Kidney (tissue), 13 donors: ENCODE measurements at regions not wholly inside any gene's neighbourhood (a gene's known extent, or its start where the extent isn't known, plus 50 kb on each side); places are given as distances from the start of the nearest gene placed in this dataset.

ENCODE experiments used
- DNase-seq, 5 donors: peaks; one replicate each; pipeline ENCODE4 v3.0.0-alpha.2; 2013 to 2020
- FAIRE-seq: peaks from 2 replicates; lab custom pipeline; 2012; peaks lifted over from hg19 to GRCh38; lab: Jason Lieb, UNC
- H3K27ac ChIP-seq, 2 donors: one replicate each; pipeline ENCODE4 v1.7.0; 2013; ENCODE audit warnings: low read depth in 2 of 2, low read length in 2 of 2, inconsistent platforms in 1 of 2
- H3K27me3 ChIP-seq: one replicate; pipeline ENCODE4 v1.7.1; 2013; ENCODE audit warnings: low read length, inconsistent platforms; ENCODE audit not compliant: control insufficient read depth, insufficient read depth
- H3K36me3 ChIP-seq, 3 donors: one replicate each; pipeline versions ENCODE4 v1.7.0 to v1.7.1; 2013; ENCODE audit warnings: low read length in 3 of 3, control low read depth in 1 of 3, inconsistent platforms in 1 of 3; ENCODE audit not compliant: insufficient read depth in 3 of 3, control insufficient read depth in 2 of 3
- H3K4me1 ChIP-seq, 3 donors: one replicate each; pipeline versions ENCODE4 v1.7.0 to v1.7.1; 2013; ENCODE audit warnings: low read length in 3 of 3, inconsistent platforms in 1 of 3, low read depth in 1 of 3; ENCODE audit not compliant: control insufficient read depth in 2 of 3, insufficient read depth in 2 of 3
- H3K4me3 ChIP-seq, 3 donors: one replicate each; pipeline versions ENCODE4 v1.7.0 to v1.8.1; 2013; ENCODE audit warnings: low read length in 3 of 3, control low read depth in 1 of 3, inconsistent platforms in 1 of 3
- H3K9ac ChIP-seq, 3 donors: one replicate each; pipeline versions ENCODE4 v1.7.0 to v1.7.1; 2013; ENCODE audit warnings: low read length in 3 of 3, control low read depth in 1 of 3, inconsistent platforms in 1 of 3
- H3K9me3 ChIP-seq, 3 donors: one replicate each; pipeline versions ENCODE4 v1.7.0 to v1.7.1; 2013; ENCODE audit warnings: low read length in 3 of 3, control low read depth in 1 of 3, inconsistent platforms in 1 of 3; ENCODE audit not compliant: control insufficient read depth in 2 of 3, insufficient read depth in 1 of 3
- CTCF ChIP-seq: IDR thresholded peaks from 3 replicates; pipeline ENCODE4 v1.5.1; 2012; ENCODE audit warnings: mild to moderate bottlenecking, moderate library complexity, borderline replicate concordance; ENCODE audit not compliant: insufficient read depth; ENCODE audit errors: extremely low read depth
- intact Hi-C: fragments of 100-400 bp; cut with DNase I; formaldehyde crosslinking; loops from one replicate; pipeline ENCODE4 v1.11.1; 2022
- donor health status: control.
- donor health status: control.
- donor health status: control.
- donor health status: control.
- donor health status: control.
- donor health status: DM: yes; HTN: yes; CAD: no.
- donor health status: Normal renal cell carcinoma (clear cell type).

GRCh38 chr22:48265000-48265625 is 1502.7 kb downstream of the TBC1D22A start:
- H3K27ac ChIP-seq: no peak overlapping the region
- intact Hi-C loops: no loop called here
- no peaks in the 10 kb centered on the region for H3K27me3 ChIP-seq
- no peak for FAIRE-seq
- DNase-seq: peak in 2 of 5 donors; percentile 14 to 30
- H3K36me3 ChIP-seq: no peaks in the 10 kb centered on the region
- peaks cover 0 to 2% (median 0%) of the 10 kb centered on the region in 3 donors for H3K9me3 ChIP-seq
- no peak overlapping the region for H3K9ac ChIP-seq
- no peak for TF ChIP-seq CTCF
- no peak overlapping the region for H3K4me3 ChIP-seq
- no peaks in the 10 kb centered on the region for H3K4me1 ChIP-seq

GRCh38 chr22:48264586-48264985 is 1502.1 kb downstream of the TBC1D22A start:
- Histone ChIP-seq H3K9ac (no peak overlapping the region), H3K36me3 (no peaks in the 10 kb centered on the region), H3K27me3 (no peaks in the 10 kb centered on the region), H3K4me3 (no peak overlapping the region), H3K27ac (no peak overlapping the region), H3K4me1 (no peaks in the 10 kb centered on the region), H3K9me3 (peaks cover 0 to 2% (median 0%) of the 10 kb centered on the region in 3 donors)
- intact Hi-C loops: no loop called here
- no peak for FAIRE-seq
- no peak for TF ChIP-seq CTCF
- DNase-seq: no peak

GRCh38 chr22:48263791-48264351 is 1501.4 kb downstream of the TBC1D22A start:
- Histone ChIP-seq H3K27ac (no peak overlapping the region), H3K36me3 (no peaks in the 10 kb centered on the region), H3K4me3 (no peak overlapping the region), H3K27me3 (no peaks in the 10 kb centered on the region), H3K4me1 (no peaks in the 10 kb centered on the region), H3K9me3 (peaks cover 0 to 2% (median 0%) of the 10 kb centered on the region in 3 donors), H3K9ac (no peak overlapping the region)
- TF ChIP-seq CTCF: no peak
- no peak for DNase-seq
- intact Hi-C loops: no loop called here
- FAIRE-seq: no peak
